ENCODE measurements at regions not wholly inside any gene's neighbourhood (a gene's known extent, or its start where the extent isn't known, plus 50 kb on each side); places are given as distances from the start of the nearest gene placed in this dataset.

- no peak for DNase-seq (ENCODE audit: low read depth in 2 of 3, low spot score in 1 of 3)
These were observed 315.8 kb upstream of the KLF12 start for GRCh38 chr13:74449811-74450524.

DNA sequence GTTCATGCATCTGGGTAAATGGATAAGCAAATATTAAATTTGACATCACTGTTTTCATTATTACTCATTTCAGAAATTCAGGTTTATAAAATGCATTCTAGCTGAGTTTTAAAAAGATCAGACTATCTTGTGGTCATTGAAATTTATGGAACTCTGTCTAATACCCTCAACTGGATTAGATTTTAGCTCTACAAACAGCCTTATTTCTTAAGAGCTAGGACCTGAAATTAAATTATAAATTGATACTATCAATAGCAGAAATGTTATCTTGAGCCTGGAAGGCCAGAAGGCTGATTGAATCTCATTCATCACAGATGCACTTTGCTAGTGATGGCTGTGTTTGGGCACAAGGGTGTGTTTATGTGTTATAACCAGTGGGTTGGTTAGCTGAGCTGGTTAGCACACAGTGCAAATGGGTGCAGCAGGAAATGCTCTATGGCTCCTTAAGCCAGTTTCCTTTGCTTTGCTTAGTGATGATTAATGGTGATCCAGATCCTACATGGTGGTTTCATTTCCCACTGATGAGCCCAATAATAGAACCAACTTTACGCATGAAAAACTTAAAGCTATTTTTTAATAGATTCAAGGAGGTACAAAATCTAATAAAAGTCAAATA, 310.8 kb upstream of the KLF12 start:
- DNase-seq (ENCODE audit: low read depth in 2 of 3, low spot score in 1 of 3), result no peak

- DNase-seq (ENCODE audit: low read depth in 2 of 3, low spot score in 1 of 3), result no peak
These were observed 310.0 kb upstream of the KLF12 start for GRCh38 chr13:74444161-74444571.

DNA sequence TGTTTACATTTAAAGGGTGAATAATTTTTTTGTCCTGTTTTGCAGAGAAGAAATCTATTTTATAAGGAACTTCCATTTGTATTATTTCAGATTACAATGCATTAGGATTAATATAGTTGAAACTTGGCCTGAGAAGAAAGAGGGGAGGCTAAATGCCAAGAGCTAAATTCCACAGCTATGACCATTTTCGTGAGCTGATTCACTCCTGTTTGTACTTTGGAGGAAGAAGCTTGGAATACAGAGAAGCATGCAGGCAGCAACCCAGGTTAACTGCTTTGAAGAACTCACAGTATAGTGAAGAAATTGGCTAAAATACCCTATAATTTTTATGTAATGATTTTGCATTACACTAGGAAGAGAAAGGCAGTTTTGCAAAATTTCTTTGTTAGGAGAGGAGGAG, 309.4 kb upstream of the KLF12 start:
- no peak for DNase-seq (ENCODE audit: low read depth in 2 of 3, low spot score in 1 of 3)

- no peak for DNase-seq (ENCODE audit: low read depth in 2 of 3, low spot score in 1 of 3)
These were observed 308.5 kb upstream of the KLF12 start for GRCh38 chr13:74442751-74443150.

DNA sequence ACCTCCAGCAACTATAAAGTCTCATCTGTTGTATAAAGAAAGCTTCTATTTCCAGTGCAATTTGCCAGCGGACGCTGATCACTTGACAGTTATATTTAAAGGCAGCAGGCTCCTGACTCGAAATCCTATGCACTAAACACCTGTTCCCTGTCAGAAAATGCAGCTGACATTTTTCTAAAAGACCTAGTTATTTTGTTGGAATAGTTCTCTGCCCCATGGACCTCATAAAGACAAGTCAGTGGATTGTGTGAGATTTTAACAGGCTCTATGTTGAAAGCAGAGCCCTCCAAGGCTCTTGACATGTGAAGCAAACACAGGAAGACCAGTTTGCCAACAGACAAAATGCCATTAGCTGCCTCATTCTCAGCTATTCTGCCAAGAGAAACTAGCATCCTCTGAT, 304.7 kb upstream of the KLF12 start:
- no peak for DNase-seq (ENCODE audit: low read depth in 2 of 3, low spot score in 1 of 3)

- DNase-seq (ENCODE audit: low read depth in 2 of 3, low spot score in 1 of 3), result no peak
These were observed 300.6 kb upstream of the KLF12 start for GRCh38 chr13:74434782-74435181.

GRCh38 chr13:74424455-74424854, 290.3 kb upstream of the KLF12 start:
- no peak for DNase-seq (ENCODE audit: low read depth in 2 of 3, low spot score in 1 of 3)

GRCh38 chr13:74423434-74423833, 289.2 kb upstream of the KLF12 start:
- DNase-seq (ENCODE audit: low read depth in 2 of 3, low spot score in 1 of 3), result no peak

GRCh38 chr13:74414458-74414857, 280.3 kb upstream of the KLF12 start:
- DNase-seq (ENCODE audit: low read depth in 2 of 3, low spot score in 1 of 3), result no peak

DNA sequence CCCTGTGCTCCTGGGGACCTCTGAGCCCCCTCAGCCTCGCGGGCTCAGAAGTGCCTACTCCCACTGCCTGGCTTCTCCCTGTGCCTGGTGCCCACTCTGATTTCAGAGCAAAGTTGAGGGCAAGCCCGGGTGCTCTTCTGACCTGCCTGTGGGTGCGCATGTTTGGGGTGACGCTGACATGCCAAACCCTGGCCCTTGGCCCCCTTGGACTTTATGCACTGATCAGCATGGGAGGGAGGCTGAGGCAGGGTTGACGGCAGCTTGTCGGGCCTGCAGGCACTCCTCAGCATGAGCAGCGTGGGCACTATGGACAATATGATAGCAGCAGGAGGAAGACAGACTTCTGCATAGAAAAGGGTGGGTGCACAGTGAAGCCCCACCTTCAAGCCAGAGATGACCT, 279.3 kb upstream of the KLF12 start:
- no peak for DNase-seq (ENCODE audit: low read depth in 2 of 3, low spot score in 1 of 3)

GRCh38 chr13:74409551-74409950, 275.3 kb upstream of the KLF12 start:
- no peak for DNase-seq (ENCODE audit: low read depth in 2 of 3, low spot score in 1 of 3)

GRCh38 chr13:74406420-74406819, 272.2 kb upstream of the KLF12 start:
- DNase-seq (ENCODE audit: low read depth in 2 of 3, low spot score in 1 of 3), result no peak

DNA sequence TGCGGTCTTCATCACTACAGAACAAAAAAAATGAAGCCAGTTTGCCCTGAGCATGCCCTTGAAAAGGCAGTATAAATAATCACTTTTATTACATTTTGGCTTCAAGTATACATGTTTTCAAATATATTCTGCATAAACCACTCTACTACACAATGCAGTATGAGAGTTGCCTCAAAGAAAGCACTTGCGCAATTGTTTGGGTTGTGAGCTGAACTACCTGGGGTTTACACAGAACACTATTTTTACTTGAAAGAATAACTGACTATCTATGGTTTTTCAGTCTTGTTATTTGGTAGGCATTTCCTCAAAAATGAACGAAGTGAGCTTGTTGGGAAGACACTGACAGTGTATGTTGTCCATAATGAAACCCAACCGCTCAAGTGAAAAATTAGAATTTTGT, 264.4 kb upstream of the KLF12 start:
- no peak for DNase-seq (ENCODE audit: low read depth in 2 of 3, low spot score in 1 of 3)

GRCh38 chr13:74389056-74389455, 254.9 kb upstream of the KLF12 start:
- no peak for DNase-seq (ENCODE audit: low read depth in 2 of 3, low spot score in 1 of 3)

- DNase-seq (ENCODE audit: low read depth in 2 of 3, low spot score in 1 of 3), result no peak
These were observed 254.4 kb upstream of the KLF12 start for GRCh38 chr13:74388626-74389025.

DNA sequence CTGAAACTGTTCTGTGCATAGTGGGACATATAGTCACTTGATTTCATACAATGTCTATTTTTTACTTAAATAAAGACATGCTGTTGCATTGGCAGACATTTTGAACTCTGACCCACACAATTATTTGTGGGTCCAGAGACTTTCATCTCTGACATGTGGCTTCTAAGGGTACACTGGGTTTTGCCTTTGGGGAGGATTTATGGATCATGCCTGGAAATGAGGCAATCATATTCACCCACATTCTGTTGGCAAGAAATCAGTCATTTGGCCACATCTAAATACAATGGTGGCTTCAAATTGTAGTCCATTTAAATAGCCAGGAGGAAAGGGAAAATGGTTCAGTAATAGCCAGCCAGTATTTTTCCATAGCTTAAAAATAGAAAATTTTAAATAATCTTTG, 238.3 kb upstream of the KLF12 start:
- DNase-seq (ENCODE audit: low read depth in 2 of 3, low spot score in 1 of 3), result no peak

GRCh38 chr13:74367193-74367592, 233.0 kb upstream of the KLF12 start:
- no peak for DNase-seq (ENCODE audit: low read depth in 2 of 3, low spot score in 1 of 3)

GRCh38 chr13:74361274-74361673, 227.1 kb upstream of the KLF12 start:
- DNase-seq (ENCODE audit: low read depth in 2 of 3, low spot score in 1 of 3), result no peak

- DNase-seq (ENCODE audit: low read depth in 2 of 3, low spot score in 1 of 3), result no peak
These were observed 212.8 kb upstream of the KLF12 start for GRCh38 chr13:74346960-74347359.

GRCh38 chr13:74338341-74338740, 204.1 kb upstream of the KLF12 start:
- DNase-seq (ENCODE audit: low read depth in 2 of 3, low spot score in 1 of 3), result no peak

DNA sequence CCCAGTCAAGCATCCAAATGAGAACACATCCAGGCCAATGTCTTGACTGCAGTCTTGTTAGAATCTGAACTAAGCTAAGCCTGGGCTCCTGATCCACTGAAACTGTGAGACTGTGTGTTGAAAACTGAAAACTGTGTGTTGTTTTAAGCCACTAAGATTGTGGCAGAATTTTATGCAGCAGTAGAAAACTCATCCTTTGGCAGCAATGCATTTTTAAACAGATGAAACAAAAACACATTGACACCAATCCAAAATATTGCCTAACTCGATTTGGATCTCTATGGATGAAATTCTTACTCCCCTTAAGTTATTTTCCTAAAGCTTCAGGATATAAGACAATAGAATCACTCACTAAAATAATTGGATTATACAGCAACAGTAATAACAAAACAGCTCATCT, 202.3 kb upstream of the KLF12 start:
- DNase-seq (ENCODE audit: low read depth in 2 of 3, low spot score in 1 of 3), result no peak

DNA sequence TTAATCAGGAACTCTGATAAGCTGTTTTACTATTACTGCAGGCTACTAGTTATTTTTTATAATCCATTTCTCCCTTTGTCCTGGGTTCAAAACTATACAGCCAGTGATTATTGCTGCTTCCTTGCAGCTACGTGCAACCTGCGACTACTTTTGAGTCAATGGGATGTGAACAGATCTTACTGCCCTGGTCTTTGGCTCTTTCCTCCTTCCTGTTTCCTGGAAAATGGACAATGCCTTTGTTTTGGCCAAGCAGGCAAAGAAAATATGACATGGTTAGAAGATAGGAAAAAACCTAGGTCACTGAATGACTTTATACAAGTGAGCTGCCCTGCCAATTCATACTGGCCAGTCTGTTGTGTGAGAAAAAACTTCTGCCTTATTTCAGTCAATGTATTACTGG, 201.2 kb upstream of the KLF12 start:
- DNase-seq (ENCODE audit: low read depth in 2 of 3, low spot score in 1 of 3), result no peak

Measured in stimulated activated CD4-positive, alpha-beta T cell treated with anti-CD3 and anti-CD28 coated beads, Interleukin-12 subunit alpha, Interleukin-12 subunit beta, amount 100 ng/mL, for 48 hours (primary cell).